ENCODE measurements at regions not wholly inside any gene's neighbourhood (a gene's known extent, or its start where the extent isn't known, plus 50 kb on each side); places are given as distances from the start of the nearest gene placed in this dataset.

DNA sequence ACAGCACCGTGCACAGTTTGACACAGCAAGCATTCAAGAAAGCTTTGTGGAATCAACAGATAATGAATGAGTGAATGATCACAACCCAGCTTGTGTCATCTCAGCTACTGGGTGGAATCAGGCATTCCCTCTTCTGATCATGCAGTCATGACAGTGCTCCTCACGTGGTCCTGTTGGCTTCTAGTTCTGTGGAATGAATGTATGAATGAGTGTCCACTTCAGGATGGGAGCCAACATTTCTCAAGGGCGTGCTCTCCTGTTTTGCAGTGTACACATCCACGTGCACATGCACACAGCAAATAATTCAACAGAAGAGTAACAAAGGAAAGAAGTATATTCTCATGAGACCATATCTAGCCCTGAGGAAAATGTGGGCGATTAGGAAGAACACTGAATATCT lies 133.1 kb upstream of the NPVF start:
- 86% methylated on average over 5 of the region's 5 CpGs for WGBS
- no peak for ATAC-seq

DNA sequence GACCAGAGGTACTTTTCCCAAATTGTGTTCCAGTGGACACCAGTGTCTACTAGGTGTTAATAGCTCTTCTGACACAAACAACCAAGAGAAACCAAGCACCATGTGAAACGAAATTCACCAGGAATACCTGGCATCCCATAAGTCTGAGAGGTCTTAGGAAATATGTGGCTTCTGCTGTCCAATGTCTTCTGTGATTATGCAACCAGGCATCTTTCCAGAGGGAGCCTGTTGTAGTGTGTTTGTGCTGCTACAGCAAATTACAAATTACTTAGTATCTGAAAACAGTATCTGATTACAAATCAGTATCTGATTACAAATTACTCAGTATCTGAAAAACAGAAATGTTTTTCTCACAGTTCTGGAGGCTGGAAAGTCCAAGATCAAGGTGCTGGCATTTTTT lies 133.6 kb upstream of the NPVF start:
- intact Hi-C loops (cut with DNase I) = no loop called here
- Histone ChIP-seq H3K4me1 (ENCODE audit: control insufficient read depth, insufficient read depth, low read length) (no peaks in the 10 kb centered on the region), H3K9me3 (ENCODE audit: control insufficient read depth, low read length) (no peaks in the 10 kb centered on the region), H3K27ac (ENCODE audit: low read length) (no peak overlapping the region), H3K4me3 (ENCODE audit: low read length) (no peak overlapping the region), H3K27me3 (ENCODE audit: control insufficient read depth, insufficient read depth) (no peaks in the 10 kb centered on the region)
- ATAC-seq (no peak), DNase-seq (no peak)
- WGBS = 40% methylated on average over 1 of the region's 1 CpG

More for the DNA sequence above, 133.1 kb upstream of the NPVF start:
- H3K4me3 ChIP-seq (ENCODE audit: low read length) = no peak overlapping the region
- intact Hi-C loops (cut with DNase I) = no loop called here
- H3K4me1 ChIP-seq (ENCODE audit: control insufficient read depth, insufficient read depth, low read length) = no peaks in the 10 kb centered on the region
- H3K9me3 ChIP-seq (ENCODE audit: control insufficient read depth, low read length) = no peaks in the 10 kb centered on the region
- DNase-seq = no peak
- H3K27ac ChIP-seq (ENCODE audit: low read length) = no peak overlapping the region
- H3K27me3 ChIP-seq (ENCODE audit: control insufficient read depth, insufficient read depth) = no peaks in the 10 kb centered on the region

GRCh38 chr7:25368599-25369201 lies 140.4 kb upstream of the NPVF start:
- H3K9me3 ChIP-seq (ENCODE audit: control insufficient read depth, low read length) = no peaks in the 10 kb centered on the region
- no peak overlapping the region for H3K4me3 ChIP-seq (ENCODE audit: low read length)
- DNase-seq (no peak), ATAC-seq (no peak)
- no peaks in the 10 kb centered on the region for H3K27me3 ChIP-seq (ENCODE audit: control insufficient read depth, insufficient read depth)
- H3K4me1 ChIP-seq (ENCODE audit: control insufficient read depth, insufficient read depth, low read length) = no peaks in the 10 kb centered on the region
- H3K27ac ChIP-seq (ENCODE audit: low read length) = no peak overlapping the region
- WGBS = 83% methylated on average over 5 of the region's 5 CpGs
- intact Hi-C loops (cut with DNase I) = no loop called here

DNA sequence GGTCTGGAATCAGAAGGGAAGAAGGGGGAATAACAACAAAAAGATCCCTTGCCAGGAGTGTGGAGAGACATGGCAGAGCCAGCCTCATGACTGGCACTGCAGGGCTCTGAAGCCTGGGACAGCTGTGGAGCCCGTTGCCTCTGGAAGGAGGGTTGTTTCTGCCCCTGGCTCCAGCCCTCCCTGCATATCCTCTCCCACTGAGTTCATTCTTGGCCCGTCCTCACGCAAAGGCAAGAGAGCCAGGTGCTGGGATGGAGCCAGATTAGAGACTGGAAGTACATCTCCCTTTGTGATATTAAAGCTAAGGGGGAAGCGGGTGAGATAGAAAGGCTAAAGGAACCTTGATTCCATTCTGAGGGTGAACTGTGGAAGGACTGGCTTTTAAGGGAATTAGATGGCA lies 141.5 kb upstream of the NPVF start:
- peak; percentile 54 to 88 (median 76) for DNase-seq
- H3K27me3 ChIP-seq (ENCODE audit: control insufficient read depth, insufficient read depth) = no peaks in the 10 kb centered on the region
- no peaks in the 10 kb centered on the region for H3K4me1 ChIP-seq (ENCODE audit: control insufficient read depth, insufficient read depth, low read length)
- H3K27ac ChIP-seq (ENCODE audit: low read length) = no peak overlapping the region
- 26% methylated on average over 4 of the region's 4 CpGs for WGBS
- no peaks in the 10 kb centered on the region for H3K9me3 ChIP-seq (ENCODE audit: control insufficient read depth, low read length)
- intact Hi-C loops (cut with DNase I) = no loop called here
- ATAC-seq = peak; percentile 66 to 91
- no peak overlapping the region for H3K4me3 ChIP-seq (ENCODE audit: low read length)

- no peaks in the 10 kb centered on the region for H3K27me3 ChIP-seq (ENCODE audit: control insufficient read depth, insufficient read depth)
- no peak overlapping the region for H3K27ac ChIP-seq (ENCODE audit: low read length)
- H3K9me3 ChIP-seq (ENCODE audit: control insufficient read depth, low read length) = no peaks in the 10 kb centered on the region
- WGBS = 96% methylated on average over 2 of the region's 2 CpGs
- H3K4me3 ChIP-seq (ENCODE audit: low read length) = no peak overlapping the region
- ATAC-seq (no peak), DNase-seq (no peak)
- no peaks in the 10 kb centered on the region for H3K4me1 ChIP-seq (ENCODE audit: control insufficient read depth, insufficient read depth, low read length)
- intact Hi-C loops (cut with DNase I) = no loop called here
Observed at GRCh38 chr7:25371972-25372371, 143.7 kb upstream of the NPVF start.

GRCh38 chr7:25375805-25376600 lies 147.7 kb upstream of the NPVF start:
- ATAC-seq (no peak), DNase-seq (no peak)
- no peaks in the 10 kb centered on the region for H3K4me1 ChIP-seq (ENCODE audit: control insufficient read depth, insufficient read depth, low read length)
- WGBS = 27% methylated on average over 3 of the region's 3 CpGs
- H3K9me3 ChIP-seq (ENCODE audit: control insufficient read depth, low read length) = no peaks in the 10 kb centered on the region
- intact Hi-C loops (cut with DNase I) = no loop called here
- no peak overlapping the region for H3K27ac ChIP-seq (ENCODE audit: low read length)
- no peaks in the 10 kb centered on the region for H3K27me3 ChIP-seq (ENCODE audit: control insufficient read depth, insufficient read depth)
- H3K4me3 ChIP-seq (ENCODE audit: low read length) = no peak overlapping the region

DNA sequence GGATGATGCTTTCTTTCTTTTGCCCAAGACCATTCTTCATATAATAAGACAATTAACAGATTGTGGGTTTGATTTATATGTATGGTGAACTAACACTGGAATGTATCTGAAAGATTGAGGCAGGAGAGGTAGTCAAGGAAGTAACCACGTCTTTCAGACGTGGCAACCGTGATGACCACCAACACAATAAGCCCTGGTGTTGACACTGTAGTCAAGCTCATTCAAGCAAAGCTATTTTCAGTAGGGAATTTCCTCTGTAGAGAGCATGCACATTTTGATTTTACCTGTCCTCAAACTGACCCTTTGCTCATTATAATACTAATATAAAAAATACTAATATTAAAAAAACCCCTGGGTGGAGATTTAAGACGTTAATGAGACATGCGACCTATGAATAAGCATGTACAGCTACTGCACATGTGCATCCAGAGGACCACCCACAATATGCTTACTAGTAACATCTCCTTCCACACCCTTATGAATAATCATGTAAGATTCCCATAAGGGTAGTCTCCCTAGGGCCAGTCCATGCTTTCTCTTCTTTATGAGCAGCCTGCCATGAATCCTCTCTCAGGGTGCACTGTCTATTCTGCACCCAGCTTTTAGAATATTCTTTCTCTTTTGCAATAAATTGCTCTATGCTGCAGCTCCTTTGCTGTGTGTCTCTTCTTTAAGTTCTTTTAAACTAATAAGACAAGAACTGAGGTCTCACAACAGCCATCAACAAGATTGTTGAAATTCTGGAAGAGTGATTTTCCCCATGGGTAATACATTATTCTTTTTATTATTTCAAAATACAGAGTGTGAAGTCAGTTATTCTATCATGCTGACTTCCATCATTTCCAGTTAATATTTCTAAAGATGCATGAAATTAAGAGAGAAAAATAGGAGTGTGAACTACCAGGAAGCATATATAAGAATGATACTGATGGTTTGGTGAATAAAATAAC lies 151.3 kb upstream of the NPVF start:
- no peak for ATAC-seq
- no peak for DNase-seq
- intact Hi-C loops (cut with DNase I) = no loop called here
- WGBS = 86% methylated on average over 5 of the region's 5 CpGs
- no peak overlapping the region for H3K4me3 ChIP-seq (ENCODE audit: low read length)
- no peak overlapping the region for H3K27ac ChIP-seq (ENCODE audit: low read length)
- no peaks in the 10 kb centered on the region for H3K27me3 ChIP-seq (ENCODE audit: control insufficient read depth, insufficient read depth)
- H3K9me3 ChIP-seq (ENCODE audit: control insufficient read depth, low read length) = no peaks in the 10 kb centered on the region
- no peaks in the 10 kb centered on the region for H3K4me1 ChIP-seq (ENCODE audit: control insufficient read depth, insufficient read depth, low read length)

DNA sequence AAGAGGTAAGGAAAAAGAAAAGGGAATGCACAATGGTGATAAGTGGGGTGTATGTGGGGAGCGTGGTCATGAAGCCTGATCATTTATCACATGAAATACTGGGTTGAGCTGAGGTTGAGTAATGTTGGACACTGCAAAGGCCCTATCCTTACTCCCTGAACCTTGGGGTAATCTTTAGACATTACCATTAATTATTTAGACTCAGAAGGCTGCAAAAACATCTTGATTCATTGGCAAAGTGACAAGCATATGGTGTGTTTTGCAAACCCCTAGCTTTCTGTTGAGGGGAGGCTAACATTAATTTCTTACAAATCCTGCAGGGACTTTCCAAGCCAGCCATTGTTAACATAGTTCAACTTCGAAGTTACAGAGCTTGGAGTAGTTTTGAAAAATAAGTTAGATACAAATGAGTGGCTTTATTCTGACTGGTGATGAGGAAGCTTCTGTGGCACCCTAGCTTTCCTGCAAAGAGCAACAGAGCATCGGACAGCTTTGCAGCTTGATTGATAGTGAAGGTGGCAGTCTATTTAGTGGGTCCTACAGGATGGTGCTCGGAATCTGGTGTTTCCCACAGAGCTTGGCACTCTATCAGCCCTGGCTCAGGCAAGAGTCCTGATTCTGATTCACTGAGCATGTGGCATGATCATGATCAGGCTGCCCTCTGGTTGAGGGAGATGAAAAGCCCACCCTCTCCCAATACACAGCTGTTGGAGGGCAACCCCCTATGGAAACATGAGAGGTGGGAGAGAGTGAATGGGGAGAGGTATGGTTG lies 153.7 kb upstream of the NPVF start:
- ATAC-seq = no peak
- WGBS = 76% methylated on average over 4 of the region's 4 CpGs
- intact Hi-C loops (cut with DNase I) = no loop called here

GRCh38 chr7:25382869-25383268 lies 154.6 kb upstream of the NPVF start:
- ATAC-seq (no peak), DNase-seq (no peak)
- intact Hi-C loops (cut with DNase I) = no loop called here
- H3K4me1 ChIP-seq (ENCODE audit: control insufficient read depth, insufficient read depth, low read length) = peaks cover 2% of the 10 kb centered on the region
- 87% methylated on average over 4 of the region's 4 CpGs for WGBS
- no peaks in the 10 kb centered on the region for H3K9me3 ChIP-seq (ENCODE audit: control insufficient read depth, low read length)
- H3K27me3 ChIP-seq (ENCODE audit: control insufficient read depth, insufficient read depth) = no peaks in the 10 kb centered on the region
- H3K4me3 ChIP-seq (ENCODE audit: low read length) = no peak overlapping the region
- H3K27ac ChIP-seq (ENCODE audit: low read length) = no peak overlapping the region

More for the DNA sequence above, 153.7 kb upstream of the NPVF start:
- no peak overlapping the region for H3K4me3 ChIP-seq (ENCODE audit: low read length)
- no peaks in the 10 kb centered on the region for H3K9me3 ChIP-seq (ENCODE audit: control insufficient read depth, low read length)
- no peak for DNase-seq
- H3K4me1 ChIP-seq (ENCODE audit: control insufficient read depth, insufficient read depth, low read length) = peaks cover 2% of the 10 kb centered on the region
- H3K27me3 ChIP-seq (ENCODE audit: control insufficient read depth, insufficient read depth) = no peaks in the 10 kb centered on the region
- no peak overlapping the region for H3K27ac ChIP-seq (ENCODE audit: low read length)

GRCh38 chr7:25383402-25383801 lies 155.1 kb upstream of the NPVF start:
- intact Hi-C loops (cut with DNase I) = no loop called here
- Histone ChIP-seq H3K4me1 (ENCODE audit: control insufficient read depth, insufficient read depth, low read length) (peaks cover 2% of the 10 kb centered on the region), H3K27me3 (ENCODE audit: control insufficient read depth, insufficient read depth) (no peaks in the 10 kb centered on the region), H3K27ac (ENCODE audit: low read length) (no peak overlapping the region), H3K4me3 (ENCODE audit: low read length) (no peak overlapping the region), H3K9me3 (ENCODE audit: control insufficient read depth, low read length) (no peaks in the 10 kb centered on the region)
- ATAC-seq (no peak), DNase-seq (no peak)
- 77% methylated on average over 2 of the region's 2 CpGs for WGBS

All from right cardiac atrium (tissue), 5 donors.